Right lobe of liver (tissue), 6 donors: ENCODE measurements at regions not wholly inside any gene's neighbourhood (a gene's known extent, or its start where the extent isn't known, plus 50 kb on each side); places are given as distances from the start of the nearest gene placed in this dataset.

Source experiments
- ATAC-seq, 4 donors: fragments of 200-7000 bp; cut with Tn5 transposase; one replicate each; pipeline ENCODE4 v1.9.1; 2020; ENCODE audit warnings: mild to moderate bottlenecking in 4 of 4, moderate library complexity in 4 of 4
- DNase-seq, 3 donors: peaks; one replicate each; pipeline ENCODE4 v3.0.0-alpha.2; 2020
- H3K27ac ChIP-seq, 3 donors: fragments of 200-600 bp; one replicate each; pipeline ENCODE4 v1.8.0; 2022
- H3K27me3 ChIP-seq, 2 donors: fragments of 200-600 bp; one replicate each; pipeline ENCODE4 v1.8.0; 2022
- H3K36me3 ChIP-seq, 4 donors: fragments of 200-600 bp; sonication (generic) in 1 of 4; one replicate each; pipeline versions ENCODE4 v1.5.1 to v1.8.0; 2017 to 2022; ENCODE audit warnings: control low read depth in 1 of 4
- H3K4me1 ChIP-seq, 4 donors: fragments of 200-600 bp; sonication (generic) in 1 of 4; one replicate each; pipeline versions ENCODE4 v1.5.1 to v1.8.0; 2017 to 2022; ENCODE audit warnings: control low read depth in 1 of 4
- H3K4me3 ChIP-seq, 3 donors: fragments of 200-600 bp; one replicate each; pipeline ENCODE4 v1.8.0; 2022
- H3K9me3 ChIP-seq, 4 donors: fragments of 200-600 bp; sonication (generic) in 1 of 4; one replicate each; pipeline versions ENCODE4 v1.5.1 to v1.8.0; 2017 to 2022; ENCODE audit warnings: control low read depth in 1 of 4
- CTCF ChIP-seq, 4 donors: fragments of 200-600 bp in 3 of 4; fragments of 450-650 bp in 1 of 4; IDR thresholded peaks; one replicate each; pipeline versions ENCODE4 v1.5.1 to v1.8.0; 2016 to 2022; ENCODE audit warnings: antibody characterized with exemption in 4 of 4, mild to moderate bottlenecking in 2 of 4
- POLR2A ChIP-seq: fragments of 450-650 bp; IDR thresholded peaks from one replicate; pipeline ENCODE4 v1.6.1; 2017; ENCODE audit warnings: antibody characterized with exemption, mild to moderate bottlenecking
- WGBS: methylation state at CpG from one replicate; pipeline ENCODE4 v1.1.6; 2018; ENCODE audit warnings: low coverage, low lambda C conversion rate; ENCODE audit not compliant: insufficient coverage; ENCODE audit errors: missing lambda C conversion rate; 5-methylcytosine and 5-hydroxymethylcytosine counted together
- intact Hi-C, 2 donors: fragments of 100-400 bp; cut with DNase I; formaldehyde crosslinking; loops; one replicate each; pipeline versions ENCODE4 v1.11.2 to v1.14.1; 2022
- donor health status: DM: no; HTN: yes; CAD: no.
- donor health status: DM: no; HTN: no; CAD: no.
- donor health status: DM: no; HTN: no; CAD: no.
- donor health status: DM: no; HTN: yes; CAD: no.
- donor health status: DM: no; HTN: yes; CAD: no.

GRCh38 chr12:131312793-131313545 is 359.3 kb downstream of the ADGRD1 start:
- no peak for ATAC-seq
- H3K4me1 ChIP-seq: no peaks in the 10 kb centered on the region
- no peak overlapping the region for H3K4me3 ChIP-seq
- TF ChIP-seq CTCF (IDR thresholded peaks at IDR 0.05) (no peak), POLR2A (no peak)
- intact Hi-C loops: loop anchor here in 1 of 2 donors (5.0 kb wide), 1 partner anchor 329 kb away; no protein-coding TSS in a partner anchor
- WGBS: 58% methylated on average over 8 of the region's 13 CpGs
- H3K36me3 ChIP-seq: no peaks in the 10 kb centered on the region
- H3K27ac ChIP-seq: no peak overlapping the region
- H3K27me3 ChIP-seq: no peaks in the 10 kb centered on the region
- no peak for DNase-seq
- H3K9me3 ChIP-seq: no peaks in the 10 kb centered on the region

GRCh38 chr12:131313635-131314034 is 359.9 kb downstream of the ADGRD1 start:
- intact Hi-C loops: loop anchor here in 1 of 2 donors (5.0 kb wide), 1 partner anchor 329 kb away; no protein-coding TSS in a partner anchor
- no peak for ATAC-seq
- no peaks in the 10 kb centered on the region for H3K27me3 ChIP-seq
- TF ChIP-seq CTCF (IDR thresholded peaks at IDR 0.05) (no peak), POLR2A (no peak)
- 17% methylated on average over 3 of the region's 4 CpGs for WGBS
- no peaks in the 10 kb centered on the region for H3K4me1 ChIP-seq
- H3K4me3 ChIP-seq: no peak overlapping the region
- H3K36me3 ChIP-seq: no peaks in the 10 kb centered on the region
- H3K9me3 ChIP-seq: no peaks in the 10 kb centered on the region
- no peak overlapping the region for H3K27ac ChIP-seq
- DNase-seq: no peak

GRCh38 chr12:131314524-131315090 is 360.9 kb downstream of the ADGRD1 start:
- Histone ChIP-seq H3K4me1 (no peaks in the 10 kb centered on the region), H3K27me3 (no peaks in the 10 kb centered on the region), H3K27ac (no peak overlapping the region), H3K9me3 (no peaks in the 10 kb centered on the region), H3K36me3 (no peaks in the 10 kb centered on the region), H3K4me3 (no peak overlapping the region)
- intact Hi-C loops: loop anchor here in 1 of 2 donors (5.0 kb wide), 1 partner anchor 328 kb away; no protein-coding TSS in a partner anchor
- DNase-seq: no peak
- ATAC-seq: no peak
- TF ChIP-seq POLR2A (no peak), CTCF (IDR thresholded peaks at IDR 0.05) (no peak)

GRCh38 chr12:131315601-131316000 is 361.9 kb downstream of the ADGRD1 start:
- TF ChIP-seq POLR2A: no peak
- TF ChIP-seq CTCF (IDR thresholded peaks at IDR 0.05): no peak
- no peak overlapping the region for H3K27ac ChIP-seq

More at GRCh38 chr12:131315601-131316000, 361.9 kb downstream of the ADGRD1 start:
- no CpG with 5 or more reads among the region's 3 CpGs for WGBS
- H3K27me3 ChIP-seq: no peaks in the 10 kb centered on the region
- intact Hi-C loops: no loop called here
- no peaks in the 10 kb centered on the region for H3K9me3 ChIP-seq
- DNase-seq (no peak), ATAC-seq (no peak)
- no peaks in the 10 kb centered on the region for H3K4me1 ChIP-seq
- H3K4me3 ChIP-seq: no peak overlapping the region
- no peaks in the 10 kb centered on the region for H3K36me3 ChIP-seq
